AG09309 (cell line): ENCODE measurements at regions not wholly inside any gene's neighbourhood (a gene's known extent, or its start where the extent isn't known, plus 50 kb on each side); places are given as distances from the start of the nearest gene placed in this dataset.

ENCODE experiments used
- DNase-seq: peaks from one replicate; pipeline ENCODE4 v3.0.0-alpha.2; 2010; ENCODE audit warnings: low read depth
- H3K4me3 ChIP-seq: 2 replicates; pipeline ENCODE4 v1.5.1; 2011; ENCODE audit warnings: mild to moderate bottlenecking, low read depth, low read length, moderate library complexity; ENCODE audit not compliant: control insufficient read depth
- TF ChIP-seq, protein P1 (sequence below): IDR thresholded peaks from 2 replicates; pipeline ENCODE4 v1.5.1; 2011; ENCODE audit warnings: mild to moderate bottlenecking, low read depth, low read length, inconsistent platforms; ENCODE audit not compliant: insufficient read depth, control insufficient read depth; ENCODE audit errors: missing control alignments

- TF ChIP-seq, protein P1, sequence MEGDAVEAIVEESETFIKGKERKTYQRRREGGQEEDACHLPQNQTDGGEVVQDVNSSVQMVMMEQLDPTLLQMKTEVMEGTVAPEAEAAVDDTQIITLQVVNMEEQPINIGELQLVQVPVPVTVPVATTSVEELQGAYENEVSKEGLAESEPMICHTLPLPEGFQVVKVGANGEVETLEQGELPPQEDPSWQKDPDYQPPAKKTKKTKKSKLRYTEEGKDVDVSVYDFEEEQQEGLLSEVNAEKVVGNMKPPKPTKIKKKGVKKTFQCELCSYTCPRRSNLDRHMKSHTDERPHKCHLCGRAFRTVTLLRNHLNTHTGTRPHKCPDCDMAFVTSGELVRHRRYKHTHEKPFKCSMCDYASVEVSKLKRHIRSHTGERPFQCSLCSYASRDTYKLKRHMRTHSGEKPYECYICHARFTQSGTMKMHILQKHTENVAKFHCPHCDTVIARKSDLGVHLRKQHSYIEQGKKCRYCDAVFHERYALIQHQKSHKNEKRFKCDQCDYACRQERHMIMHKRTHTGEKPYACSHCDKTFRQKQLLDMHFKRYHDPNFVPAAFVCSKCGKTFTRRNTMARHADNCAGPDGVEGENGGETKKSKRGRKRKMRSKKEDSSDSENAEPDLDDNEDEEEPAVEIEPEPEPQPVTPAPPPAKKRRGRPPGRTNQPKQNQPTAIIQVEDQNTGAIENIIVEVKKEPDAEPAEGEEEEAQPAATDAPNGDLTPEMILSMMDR, result no peak
- no peak overlapping the region for H3K4me3 ChIP-seq
- DNase-seq, result no peak
Measured at GRCh38 chr3:18656866-18657265, 231.7 kb upstream of the SATB1 start.

- DNase-seq, result no peak
- no peak overlapping the region for H3K4me3 ChIP-seq
- TF ChIP-seq, protein P1, result no peak
Measured at GRCh38 chr3:18656410-18656809, 231.3 kb upstream of the SATB1 start.

- DNase-seq, result no peak
- H3K4me3 ChIP-seq, result no peak overlapping the region
- TF ChIP-seq, protein P1, result no peak
Measured at GRCh38 chr3:18655827-18656226, 230.7 kb upstream of the SATB1 start.

DNA sequence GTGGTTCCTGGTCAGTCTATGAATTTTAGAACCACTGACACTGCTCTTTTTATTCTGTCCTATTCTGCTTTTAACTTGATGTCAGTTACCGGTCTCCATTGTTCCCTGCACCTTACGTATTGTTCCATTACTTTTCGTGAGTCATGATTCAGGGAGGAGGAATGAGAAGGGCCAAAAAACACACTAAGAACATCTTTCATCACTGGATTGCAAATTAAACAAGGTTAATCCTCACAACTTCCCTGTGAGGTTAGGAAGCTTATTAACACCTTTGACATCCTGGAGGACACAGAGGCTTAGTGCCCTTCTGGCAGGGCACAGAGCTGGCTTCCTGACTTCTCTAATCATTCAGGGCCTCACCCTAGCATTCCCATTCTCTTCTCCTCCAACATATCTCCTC lies 227.6 kb upstream of the SATB1 start:
- TF ChIP-seq, protein P1, result no peak
- no peak for DNase-seq
- H3K4me3 ChIP-seq, result no peak overlapping the region

- DNase-seq, result no peak
- no peak overlapping the region for H3K4me3 ChIP-seq
- TF ChIP-seq, protein P1, result no peak
Measured at GRCh38 chr3:18650731-18651130, 225.6 kb upstream of the SATB1 start.

GRCh38 chr3:18649666-18650363 lies 224.7 kb upstream of the SATB1 start:
- TF ChIP-seq, protein P1, result no peak
- no peak for DNase-seq

More at GRCh38 chr3:18649666-18650363, 224.7 kb upstream of the SATB1 start:
- no peak overlapping the region for H3K4me3 ChIP-seq
